ENCODE measurements at regions not wholly inside any gene's neighbourhood (a gene's known extent, or its start where the extent isn't known, plus 50 kb on each side); places are given as distances from the start of the nearest gene placed in this dataset.
"Not testable (repeated sequence)": the region's sequence is repeated elsewhere in the genome, so short reads cannot be mapped to it uniquely, and the experiment has no call there.

GRCh38 chr6:15945593-15946159 is 183.2 kb upstream of the MYLIP start:
- no peak for ATAC-seq
- DNase-seq, result no peak
- intact Hi-C loops (cut with DNase I, micrococcal nuclease), result no loop called here

GRCh38 chr6:15943423-15943822 is 185.5 kb upstream of the MYLIP start:
- ATAC-seq (no peak), DNase-seq (no peak)
- intact Hi-C loops (cut with DNase I, micrococcal nuclease), result no loop called here

GRCh38 chr6:15941168-15941567 is 187.7 kb upstream of the MYLIP start:
- ATAC-seq (no peak), DNase-seq (no peak)
- intact Hi-C loops (cut with DNase I, micrococcal nuclease), result no loop called here

- DNase-seq, result no peak
- intact Hi-C loops (cut with DNase I, micrococcal nuclease), result no loop called here
- ATAC-seq, result no peak
These were observed 190.8 kb upstream of the MYLIP start for GRCh38 chr6:15938107-15938506.

- intact Hi-C loops (cut with DNase I, micrococcal nuclease), result no loop called here
- ATAC-seq, result no peak
- no peak for DNase-seq
These were observed 191.3 kb upstream of the MYLIP start for GRCh38 chr6:15937602-15938001.

- ATAC-seq (no peak), DNase-seq (no peak)
- intact Hi-C loops (cut with DNase I, micrococcal nuclease), result no loop called here
These were observed 192.4 kb upstream of the MYLIP start for GRCh38 chr6:15936503-15936902.

GRCh38 chr6:15935661-15936060 is 193.2 kb upstream of the MYLIP start:
- no peak for ATAC-seq
- intact Hi-C loops (cut with DNase I, micrococcal nuclease), result no loop called here
- no peak for DNase-seq

- intact Hi-C loops (cut with DNase I, micrococcal nuclease); ATAC-seq; DNase-seq: not testable (repeated sequence)
These were observed 197.2 kb upstream of the MYLIP start for GRCh38 chr6:15931697-15932096.

GRCh38 chr6:15930207-15930606 is 198.7 kb upstream of the MYLIP start:
- no peak for DNase-seq
- intact Hi-C loops (cut with DNase I, micrococcal nuclease), result no loop called here
- no peak for ATAC-seq

- DNase-seq, result no peak
- ATAC-seq, result no peak
- intact Hi-C loops (cut with DNase I, micrococcal nuclease), result no loop called here
These were observed 199.2 kb upstream of the MYLIP start for GRCh38 chr6:15929685-15930084.

- no peak for DNase-seq
- intact Hi-C loops (cut with DNase I, micrococcal nuclease), result no loop called here
- no peak for ATAC-seq
These were observed 201.2 kb upstream of the MYLIP start for GRCh38 chr6:15927531-15928225.

GRCh38 chr6:15926256-15926655 is 202.6 kb upstream of the MYLIP start:
- intact Hi-C loops (cut with DNase I, micrococcal nuclease), result no loop called here
- DNase-seq, result no peak
- ATAC-seq, result no peak

- ATAC-seq, result no peak
- DNase-seq, result no peak
- intact Hi-C loops (cut with DNase I, micrococcal nuclease), result no loop called here
These were observed 204.0 kb upstream of the MYLIP start for GRCh38 chr6:15924893-15925292.

- intact Hi-C loops (cut with DNase I, micrococcal nuclease), result no loop called here
- ATAC-seq (no peak), DNase-seq (no peak)
These were observed 206.2 kb upstream of the MYLIP start for GRCh38 chr6:15922510-15923250.

- ATAC-seq (no peak), DNase-seq (no peak)
- intact Hi-C loops (cut with DNase I, micrococcal nuclease), result no loop called here
These were observed 207.6 kb upstream of the MYLIP start for GRCh38 chr6:15921243-15921642.

GRCh38 chr6:15916581-15916980 is 212.3 kb upstream of the MYLIP start:
- DNase-seq, result no peak
- intact Hi-C loops (cut with DNase I, micrococcal nuclease), result no loop called here
- ATAC-seq, result no peak

GRCh38 chr6:15915508-15916178 is 213.2 kb upstream of the MYLIP start:
- intact Hi-C loops (cut with DNase I, micrococcal nuclease), result no loop called here
- ATAC-seq, result no peak
- no peak for DNase-seq

- DNase-seq, result no peak
- no peak for ATAC-seq
- intact Hi-C loops (cut with DNase I, micrococcal nuclease), result no loop called here
These were observed 214.3 kb upstream of the MYLIP start for GRCh38 chr6:15914553-15914952.

- intact Hi-C loops (cut with DNase I, micrococcal nuclease), result no loop called here
- no peak for ATAC-seq
- no peak for DNase-seq
These were observed 215.3 kb upstream of the MYLIP start for GRCh38 chr6:15913573-15913972.

Measured in left colon (tissue), 2 donors.